SK-N-SH treated with all-trans-retinoic acid at 6 μM for 48 hours (cell line): ENCODE measurements at regions not wholly inside any gene's neighbourhood (a gene's known extent, or its start where the extent isn't known, plus 50 kb on each side); places are given as distances from the start of the nearest gene placed in this dataset.
"Not testable (repeated sequence)": the region's sequence is repeated elsewhere in the genome, so short reads cannot be mapped to it uniquely, and the experiment has no call there.

ENCODE experiments used
- ATAC-seq: fragments of 200-7000 bp; cut with Tn5 transposase; 3 replicates; pipeline ENCODE4 v1.9.1; 2020; ENCODE audit warnings: mild to moderate bottlenecking, moderate library complexity

DNA sequence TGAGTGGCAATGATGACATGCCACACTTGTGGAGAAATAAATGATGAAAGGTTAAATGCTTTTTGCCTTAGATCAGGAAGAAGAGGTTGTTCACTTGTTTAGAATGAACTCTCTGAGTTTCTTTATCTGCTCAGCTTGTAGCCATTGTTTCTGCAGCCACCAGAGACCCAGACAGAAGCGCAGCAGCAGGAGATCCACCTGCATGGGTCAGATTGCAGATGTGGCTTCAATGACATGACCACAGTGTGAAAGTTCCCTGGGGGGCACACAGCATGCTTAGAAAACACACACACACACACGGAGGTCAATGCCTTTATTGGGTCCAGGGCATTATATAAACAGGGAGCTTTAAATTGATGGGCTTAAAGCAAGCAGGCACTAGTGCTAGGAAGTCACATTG lies 129.0 kb upstream of the ZNF658 start:
- not testable (repeated sequence) for ATAC-seq

DNA sequence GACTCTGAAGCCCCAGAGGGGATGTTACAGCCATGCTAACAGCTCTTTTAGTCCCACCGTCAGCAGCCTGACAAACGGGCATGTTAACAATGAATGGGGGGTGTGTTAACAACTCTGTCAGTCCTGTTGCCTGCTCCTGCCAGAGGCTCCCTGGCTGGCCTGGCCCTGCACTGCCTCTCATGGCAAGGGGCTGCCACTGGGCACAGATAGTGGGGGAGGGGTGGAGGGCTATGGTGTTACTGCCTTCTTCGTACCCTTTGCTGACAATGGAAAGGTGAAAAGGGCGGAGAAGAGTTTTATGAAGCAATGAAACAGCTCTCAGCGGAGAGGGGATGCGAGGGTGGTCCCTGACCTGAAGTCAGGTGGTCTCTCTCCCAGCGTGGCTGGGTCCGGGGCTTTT lies 125.9 kb upstream of the ZNF658 start:
- not testable (repeated sequence) for ATAC-seq

DNA sequence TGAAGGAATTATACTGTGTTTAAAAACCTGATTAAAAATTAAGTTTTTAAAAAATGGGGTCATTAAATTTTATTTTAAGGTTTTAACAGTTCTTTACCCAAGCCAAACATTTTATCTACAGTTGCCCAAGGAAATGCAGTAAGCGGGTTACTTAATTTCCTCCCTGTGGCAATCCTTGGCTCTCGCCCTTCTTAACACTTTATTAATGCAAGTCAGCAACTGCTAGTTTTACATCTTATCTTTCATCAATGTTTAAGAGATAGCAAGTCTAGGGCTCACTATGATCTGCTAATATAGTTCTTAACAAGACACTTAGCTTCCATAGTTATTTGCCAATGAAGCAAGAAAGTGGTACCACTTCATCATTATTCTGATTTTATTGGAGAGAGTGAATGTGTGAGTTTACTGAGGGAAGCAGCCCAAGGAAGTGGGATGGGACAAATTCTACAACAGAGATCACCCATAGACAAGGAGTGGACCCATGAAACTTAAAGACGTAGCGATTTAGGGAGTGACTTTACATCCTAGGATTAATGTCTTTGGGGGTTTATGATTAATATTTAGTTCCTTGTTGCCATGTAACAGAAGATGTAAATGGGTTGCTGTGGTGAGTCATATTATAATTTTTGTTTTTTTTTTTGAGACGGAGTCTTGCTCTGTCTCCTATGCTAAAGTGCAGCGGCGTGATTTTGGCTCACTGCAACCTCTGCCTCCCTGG lies 120.4 kb upstream of the ZNF658 start:
- ATAC-seq: not testable (repeated sequence)

DNA sequence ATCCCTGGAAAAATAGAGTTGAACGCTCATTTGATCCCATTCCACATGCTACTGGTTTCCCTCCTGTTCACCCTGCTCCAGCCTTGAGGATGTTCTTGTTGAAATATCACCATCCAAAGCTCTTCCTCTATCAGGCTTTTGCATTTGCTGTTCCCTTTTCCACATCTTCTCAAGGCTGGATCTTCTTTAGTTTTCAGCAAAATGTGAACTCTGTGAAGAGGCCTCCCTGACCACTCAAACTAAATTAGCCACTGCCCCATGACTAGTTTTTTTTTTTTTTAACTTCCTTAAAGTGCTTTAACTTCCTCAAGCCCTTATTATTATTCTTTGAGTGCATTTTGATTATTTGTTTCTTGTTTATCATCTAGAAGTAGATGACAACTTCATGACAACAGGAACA lies 119.3 kb upstream of the ZNF658 start:
- not testable (repeated sequence) for ATAC-seq

DNA sequence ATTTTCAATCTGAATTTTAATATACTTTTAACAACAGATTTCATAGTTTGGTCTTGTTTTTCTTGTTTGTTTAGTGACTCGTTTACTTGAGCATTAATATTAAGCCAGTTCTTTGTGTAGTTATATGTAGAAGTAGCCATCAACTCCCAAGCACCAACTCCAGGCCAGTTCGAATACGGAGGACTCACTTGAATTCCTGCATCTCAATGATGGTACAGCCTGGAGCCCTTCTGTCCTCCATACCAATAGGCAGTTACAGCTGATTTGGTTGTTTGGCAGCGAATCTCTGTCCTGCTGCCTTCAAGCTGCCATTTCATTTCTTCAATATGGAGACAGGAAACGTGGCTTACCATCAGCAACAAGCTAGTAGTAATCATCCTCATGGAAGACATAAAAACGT lies 118.5 kb upstream of the ZNF658 start:
- not testable (repeated sequence) for ATAC-seq

DNA sequence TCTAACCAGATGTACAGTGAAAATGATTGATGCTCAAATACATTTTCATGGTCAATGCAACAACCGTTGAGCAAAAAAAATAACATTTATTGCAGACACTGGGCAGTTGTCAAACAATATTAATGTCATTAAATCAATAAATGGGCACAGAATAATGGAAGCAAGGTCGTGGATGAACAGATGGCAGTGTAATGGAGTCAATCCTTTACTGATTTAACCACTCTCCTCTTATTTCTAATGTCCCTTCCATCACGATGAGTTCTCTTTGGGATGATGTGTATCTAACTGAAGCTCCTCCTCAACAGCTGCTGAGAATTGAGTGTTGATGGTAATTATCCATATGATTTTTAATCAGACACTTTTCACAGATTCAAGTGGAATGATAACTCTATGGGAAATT lies 114.9 kb upstream of the ZNF658 start:
- not testable (repeated sequence) for ATAC-seq

DNA sequence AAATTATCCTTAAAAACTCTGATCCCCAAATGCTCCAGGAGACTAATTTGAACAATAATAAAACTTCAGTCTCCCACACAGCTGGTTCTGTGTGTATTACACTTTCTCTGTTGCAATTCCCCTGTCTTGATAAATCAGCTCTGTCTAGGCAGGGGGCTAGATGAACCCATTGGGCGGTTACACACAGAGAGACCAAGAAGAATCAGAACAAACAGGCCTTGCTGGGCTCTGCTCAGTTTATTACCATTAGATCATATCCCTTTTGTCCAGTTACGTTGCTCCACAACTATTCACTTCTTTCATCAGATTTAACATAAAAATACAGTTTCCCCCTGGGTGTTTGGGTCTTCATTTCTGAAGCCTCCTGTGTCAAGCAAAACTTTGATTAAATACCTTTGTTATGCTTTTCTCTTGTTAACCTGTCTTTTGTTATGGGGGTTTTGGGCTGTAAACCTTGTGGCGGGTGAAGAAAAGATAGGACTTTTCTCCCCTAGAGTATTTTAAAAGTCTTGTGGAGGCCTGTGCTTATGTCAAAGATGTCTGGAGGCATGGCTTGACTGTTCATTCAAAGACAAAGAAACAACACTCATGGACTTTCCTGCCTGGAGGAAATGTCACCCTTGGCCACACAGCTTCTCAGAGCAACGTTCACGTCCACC lies 109.3 kb upstream of the ZNF658 start:
- ATAC-seq: not testable (repeated sequence)

DNA sequence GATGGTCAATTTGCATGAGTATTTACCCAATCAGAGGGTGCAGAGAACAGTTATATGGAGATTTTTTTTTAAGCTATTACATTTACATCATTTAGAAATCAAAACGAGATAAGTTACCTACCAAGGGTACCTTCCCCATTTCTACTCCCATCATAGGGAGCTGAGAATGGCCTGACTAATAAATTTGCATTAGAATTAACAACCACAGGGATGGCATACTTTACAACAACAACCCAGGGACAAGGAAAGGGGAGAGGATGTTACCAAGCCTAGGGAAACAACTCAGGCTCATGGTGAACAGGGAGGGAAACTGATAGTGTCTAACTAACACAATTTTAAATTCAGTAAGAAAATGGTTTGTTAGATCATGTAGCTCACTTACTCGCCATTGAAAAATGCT lies 105.8 kb upstream of the ZNF658 start:
- not testable (repeated sequence) for ATAC-seq

DNA sequence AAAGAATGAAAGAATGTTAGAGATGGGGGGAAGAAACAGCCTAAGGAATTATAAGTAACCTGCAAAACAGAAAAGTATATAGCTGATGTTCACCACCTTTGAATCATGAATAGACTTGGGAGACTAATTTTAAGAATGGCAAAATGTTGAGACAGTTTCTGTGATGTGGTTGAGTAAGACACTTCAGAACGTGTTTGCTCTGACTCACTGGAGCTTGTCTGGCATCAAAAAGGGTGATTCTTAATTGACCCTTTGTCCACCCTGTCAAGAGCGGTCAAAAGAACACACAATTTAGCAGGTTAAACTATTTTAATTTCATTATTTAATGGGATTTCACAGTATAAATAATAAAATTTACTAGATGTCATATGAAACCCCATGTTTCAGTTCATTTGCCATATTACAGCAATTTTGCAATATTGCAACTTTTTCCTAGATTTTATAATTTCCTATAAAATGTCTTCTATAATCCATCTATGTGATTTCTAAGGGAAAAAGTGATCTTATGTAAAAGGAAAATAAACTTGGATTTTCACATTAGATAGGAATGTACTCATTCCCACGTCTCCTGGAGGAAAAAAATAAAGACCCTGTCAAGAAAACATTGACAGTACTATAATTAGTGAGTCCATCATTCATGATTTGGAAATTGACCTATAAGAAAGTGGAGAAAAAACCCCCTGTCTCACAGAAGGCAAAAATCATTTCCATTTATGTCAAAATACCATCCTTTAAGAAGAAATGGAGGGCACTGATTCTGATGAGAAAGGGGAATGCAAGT lies 104.6 kb upstream of the ZNF658 start:
- not testable (repeated sequence) for ATAC-seq

DNA sequence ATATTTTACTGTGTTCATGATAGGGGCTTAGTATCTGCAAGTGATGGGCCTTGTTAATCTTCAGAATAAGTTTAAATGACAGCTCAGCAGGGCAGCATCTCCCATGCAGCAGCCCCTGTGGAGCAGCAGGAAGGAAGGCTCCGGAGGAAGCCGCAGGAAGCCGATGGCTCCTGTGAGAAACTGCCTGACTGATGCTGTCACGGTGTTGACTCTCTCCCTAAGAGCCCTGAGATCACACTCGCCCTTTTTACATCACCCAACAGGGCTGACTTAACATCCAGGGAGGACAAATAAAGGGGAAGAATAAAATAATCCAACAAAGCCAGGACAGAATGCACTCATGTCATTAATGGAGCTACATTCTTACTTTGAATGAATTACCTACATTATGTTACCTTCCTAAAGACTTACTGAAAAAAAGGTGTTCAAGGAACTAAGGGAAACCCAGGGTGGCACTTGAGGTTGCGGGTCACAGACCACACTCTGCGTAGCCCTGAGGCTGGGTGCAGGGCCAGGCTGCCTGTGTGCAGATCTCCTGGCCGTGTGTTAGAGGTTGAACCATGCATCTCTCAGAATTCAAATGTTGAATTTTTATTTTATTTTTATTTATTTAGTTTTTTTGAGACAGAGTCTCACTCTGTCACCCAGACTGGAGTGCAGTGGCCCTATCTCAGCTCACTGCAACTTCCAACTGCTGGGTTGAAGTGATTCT lies 102.5 kb upstream of the ZNF658 start:
- not testable (repeated sequence) for ATAC-seq

DNA sequence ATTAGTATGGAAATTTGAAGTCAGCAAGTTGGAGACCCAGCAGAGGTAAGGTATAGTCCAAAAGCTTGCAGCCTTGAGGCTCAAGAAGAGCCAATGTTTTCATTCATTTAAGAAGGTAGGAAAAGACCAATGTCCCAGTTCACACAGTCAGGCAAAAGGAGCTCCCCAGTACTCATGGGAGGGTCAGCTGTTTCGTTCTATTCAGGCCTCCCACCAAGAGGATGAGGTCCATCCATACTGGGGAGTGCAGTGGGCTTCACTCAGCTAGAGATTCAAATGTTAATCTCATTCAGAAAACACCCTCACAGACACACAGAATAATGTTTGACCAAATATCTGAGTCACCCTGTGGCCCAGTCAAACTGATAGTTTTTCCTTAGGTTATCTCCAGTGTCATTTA lies 96.9 kb upstream of the ZNF658 start:
- ATAC-seq: not testable (repeated sequence)

DNA sequence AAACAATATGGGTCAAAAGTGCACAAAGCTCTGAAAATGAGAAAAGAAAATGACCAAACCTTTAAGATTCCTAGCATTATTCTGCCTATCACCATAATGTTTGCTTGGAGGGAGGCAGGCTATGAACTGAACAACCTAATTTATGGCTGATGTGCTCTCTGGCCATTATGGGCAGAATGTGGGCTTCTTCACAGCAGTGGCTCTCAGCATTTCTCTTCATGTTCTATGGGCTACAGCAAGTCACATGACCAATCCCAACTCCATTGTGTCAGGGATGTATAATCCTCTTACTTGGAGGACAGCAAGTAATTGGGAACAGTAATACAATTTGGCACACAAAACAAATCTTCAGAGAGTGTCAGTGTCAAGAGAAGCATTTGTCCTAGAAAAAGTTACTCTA lies 90.3 kb upstream of the ZNF658 start:
- not testable (repeated sequence) for ATAC-seq

DNA sequence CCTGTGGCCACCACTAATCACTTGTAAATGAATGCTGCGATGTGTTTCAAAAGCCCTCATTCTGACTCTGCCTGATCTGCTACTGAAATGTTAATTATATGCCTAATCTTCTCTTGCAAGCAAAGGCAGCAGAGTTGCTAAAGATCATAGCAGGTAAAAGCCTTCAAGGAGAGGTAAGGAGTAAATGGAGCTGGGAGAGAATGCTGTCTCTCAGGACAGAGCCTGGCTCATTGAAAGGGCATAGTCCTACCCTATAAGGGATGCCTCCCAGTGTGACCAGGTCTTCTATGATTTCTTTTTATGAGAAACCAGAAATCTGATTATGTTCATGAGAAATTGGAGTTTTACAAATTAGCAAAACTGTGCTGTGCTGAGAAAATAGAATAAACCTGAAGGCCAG lies 88.2 kb upstream of the ZNF658 start:
- ATAC-seq: not testable (repeated sequence)

DNA sequence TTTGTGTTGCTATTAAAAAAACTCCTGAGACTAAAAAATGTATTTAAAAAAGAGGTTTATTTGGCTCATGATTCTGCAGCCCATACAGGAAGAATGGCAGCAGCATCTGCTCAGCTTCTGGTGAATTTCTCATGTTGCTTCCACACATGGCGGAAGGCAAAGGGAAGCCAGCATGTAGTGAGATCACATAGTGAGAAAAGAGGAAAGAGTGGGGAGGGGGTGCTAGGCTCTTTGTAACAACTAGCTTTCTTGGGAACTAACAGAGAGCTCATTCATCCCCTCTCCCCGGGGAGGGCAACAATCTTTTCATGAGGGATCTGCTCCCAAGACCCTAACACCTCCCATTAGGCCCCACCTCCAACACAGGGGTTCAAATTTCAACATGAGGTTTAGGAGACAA lies 87.6 kb upstream of the ZNF658 start:
- ATAC-seq: not testable (repeated sequence)

DNA sequence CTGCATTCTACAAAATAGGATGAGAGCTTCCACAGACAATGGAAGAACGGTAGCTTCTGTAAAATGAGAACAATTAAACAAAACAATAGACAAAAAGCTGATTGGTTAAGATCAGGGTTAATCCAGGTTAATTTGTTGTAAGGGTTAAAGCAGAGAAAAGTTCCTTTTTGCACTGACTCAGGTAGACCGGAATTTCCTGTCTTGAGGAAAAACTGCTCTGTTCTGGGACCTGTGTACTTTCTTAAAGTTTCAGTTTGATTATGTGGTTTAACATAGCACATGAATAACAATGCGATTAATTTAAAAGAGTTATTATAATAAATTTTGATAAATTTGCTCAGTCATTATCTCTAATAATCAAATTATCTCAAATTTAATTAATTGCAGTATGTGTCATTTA lies 86.5 kb upstream of the ZNF658 start:
- not testable (repeated sequence) for ATAC-seq

DNA sequence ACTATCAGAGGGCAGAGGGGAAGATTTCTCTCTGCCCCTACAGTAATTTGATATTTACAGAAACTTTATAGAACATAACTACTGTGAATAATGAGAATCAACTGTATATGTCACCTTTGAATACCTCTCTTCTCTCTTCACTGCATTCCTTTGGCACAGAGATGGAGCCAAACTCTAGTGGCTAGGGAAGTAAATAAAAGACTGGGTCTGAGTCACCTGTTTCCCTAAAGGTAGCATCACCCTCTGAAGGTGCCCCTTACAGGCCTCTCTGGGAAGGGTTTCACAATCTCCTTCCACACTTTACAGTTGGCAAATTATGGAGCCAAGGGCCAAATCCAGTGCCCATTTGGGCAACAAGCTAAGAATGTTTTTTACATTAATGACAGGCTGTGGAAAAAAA lies 81.0 kb upstream of the ZNF658 start:
- not testable (repeated sequence) for ATAC-seq

DNA sequence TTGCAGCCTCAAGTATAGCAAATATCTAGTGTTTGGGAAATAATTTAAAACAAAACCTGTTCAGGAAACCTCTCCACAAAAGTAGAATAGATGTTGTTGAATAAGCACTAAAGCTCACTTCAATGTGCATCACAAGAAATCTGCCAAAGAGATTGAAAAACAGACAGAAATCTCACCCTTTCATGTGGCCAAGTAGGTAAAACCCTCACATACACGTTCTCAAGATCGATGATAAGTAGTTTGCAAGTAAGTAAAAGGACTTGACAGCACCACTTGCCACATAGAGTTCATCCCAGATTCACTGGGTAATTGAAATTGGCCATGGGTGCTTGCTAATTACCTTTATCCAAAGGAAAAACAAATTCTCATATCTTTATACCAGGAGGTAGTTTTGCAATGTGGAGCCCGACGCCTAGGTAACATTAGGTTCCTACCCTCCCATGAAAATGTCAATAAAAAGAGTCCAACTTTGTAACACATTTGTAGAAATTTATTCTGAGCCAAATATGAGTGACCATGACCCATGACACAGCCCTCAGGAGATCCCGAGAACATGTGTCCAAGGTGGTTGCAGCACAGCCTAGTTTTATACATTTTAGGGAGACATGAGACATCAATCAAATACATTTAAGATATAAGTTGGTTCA lies 80.4 kb upstream of the ZNF658 start:
- ATAC-seq: not testable (repeated sequence)

DNA sequence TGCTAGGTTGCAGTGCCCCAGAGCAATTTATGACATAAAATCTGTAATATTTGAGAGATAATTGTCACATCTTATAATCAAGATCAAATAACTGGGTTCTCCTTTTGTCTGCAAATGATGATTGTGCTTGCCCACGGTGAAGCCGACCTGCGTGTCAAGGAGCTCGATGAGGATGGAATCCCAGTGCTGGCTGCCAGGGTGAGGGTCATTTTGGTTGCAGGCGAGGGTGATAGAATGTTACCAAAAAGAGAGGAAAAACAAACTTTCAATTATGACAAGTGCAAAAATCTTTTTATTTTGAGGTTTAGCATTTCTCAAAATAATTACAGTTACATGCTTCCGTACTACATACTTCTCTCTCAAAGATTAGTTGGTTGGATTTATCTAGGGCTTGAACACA lies 76.4 kb upstream of the ZNF658 start:
- not testable (repeated sequence) for ATAC-seq

DNA sequence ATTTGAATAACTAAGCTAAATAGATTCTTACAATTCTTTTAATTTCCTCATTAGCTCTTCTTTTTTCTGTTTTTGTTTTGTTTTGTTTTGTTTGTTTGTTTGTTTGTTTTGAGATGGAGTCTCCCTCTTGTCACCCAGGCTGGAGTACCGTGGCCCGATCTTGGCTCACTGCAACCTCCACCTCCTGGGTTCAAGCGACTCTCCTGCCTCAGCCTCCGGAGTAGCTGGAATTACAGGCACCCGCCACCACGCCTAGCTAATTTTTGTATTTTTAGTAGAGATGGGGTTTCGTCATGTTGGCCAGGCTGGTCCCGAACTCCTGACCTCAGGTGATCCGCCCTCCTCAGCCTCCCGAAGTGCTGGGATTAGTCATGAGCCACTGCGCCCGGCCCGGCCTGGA lies 70.7 kb upstream of the ZNF658 start:
- ATAC-seq: not testable (repeated sequence)

DNA sequence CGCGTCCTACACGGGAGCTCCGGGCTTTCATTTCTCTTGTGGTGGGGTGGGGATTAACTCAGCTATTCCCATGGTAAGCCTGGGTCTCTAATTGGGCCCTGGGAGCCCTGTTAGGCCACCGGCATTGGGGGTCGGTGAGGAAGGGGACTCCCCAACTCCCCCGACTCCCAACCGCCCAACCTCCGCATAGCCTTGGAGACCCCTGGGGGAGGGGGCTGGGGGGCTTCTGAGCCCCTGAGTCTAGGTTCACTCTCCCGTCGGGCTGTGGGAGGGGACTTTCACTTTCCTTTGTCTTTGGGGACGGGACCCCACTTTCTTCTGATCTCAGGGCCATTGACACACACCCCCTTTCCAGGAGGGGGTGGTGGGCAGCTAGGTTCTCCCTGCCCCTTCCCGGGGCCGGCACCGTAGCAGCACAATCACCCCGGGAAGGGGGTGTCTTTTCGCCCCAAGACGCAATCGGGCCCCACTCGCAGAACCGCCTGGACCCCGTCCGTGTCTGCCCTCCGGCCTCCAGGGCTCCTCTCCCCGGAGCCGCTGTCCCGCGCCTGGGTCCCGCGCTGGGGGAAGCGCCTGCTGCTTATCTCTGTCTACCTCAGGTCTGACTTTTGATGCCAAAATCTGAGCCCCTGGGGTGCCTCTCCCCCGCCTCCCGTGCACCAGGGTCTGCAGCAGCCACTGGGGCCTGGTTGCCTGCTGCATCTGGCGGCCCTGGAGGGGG lies 69.6 kb upstream of the ZNF658 start:
- not testable (repeated sequence) for ATAC-seq

DNA sequence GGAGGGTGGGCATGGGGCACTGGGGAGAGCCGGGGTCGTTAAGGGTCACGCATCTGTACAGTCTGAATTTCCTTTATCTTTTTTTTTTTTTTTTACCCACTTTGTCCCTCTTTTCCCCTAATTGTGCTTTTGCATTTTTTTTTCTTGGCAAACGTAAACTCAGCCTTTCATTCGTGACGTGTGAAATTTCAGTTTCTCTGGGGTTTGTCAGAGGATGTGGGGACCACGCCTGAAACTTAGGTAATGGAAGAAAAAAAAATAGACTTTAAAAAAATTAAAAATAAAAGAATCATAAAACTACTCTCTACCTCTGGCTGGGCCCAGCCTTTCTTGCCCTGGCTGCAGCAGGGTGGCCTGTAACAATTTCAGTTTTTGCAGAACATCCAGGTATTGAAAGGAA lies 68.3 kb upstream of the ZNF658 start:
- not testable (repeated sequence) for ATAC-seq
